Keratinocyte (primary cell): ENCODE measurements at regions not wholly inside any gene's neighbourhood (a gene's known extent, or its start where the extent isn't known, plus 50 kb on each side); places are given as distances from the start of the nearest gene placed in this dataset.

Experiments
- DNase-seq: peaks from one replicate; pipeline ENCODE4 v3.0.0-alpha.2; 2011; ENCODE audit warnings: low read depth, missing footprints, low spot score
- FAIRE-seq: peaks from 2 replicates; lab custom pipeline; 2011; peaks lifted over from hg19 to GRCh38; lab: Jason Lieb, UNC
- H2AFZ ChIP-seq: 2 replicates; pipeline ENCODE4 v1.6.0; 2012; ENCODE audit warnings: low read length, control low read depth, inconsistent platforms; ENCODE audit not compliant: control insufficient read depth
- H3K27ac ChIP-seq: 2 replicates; pipeline ENCODE4 v1.5.1; 2011; ENCODE audit warnings: low read length; ENCODE audit not compliant: control insufficient read depth, insufficient read depth
- H3K27me3 ChIP-seq: 3 replicates; pipeline ENCODE4 v1.6.0; 2011; ENCODE audit warnings: low read length; ENCODE audit not compliant: control insufficient read depth, insufficient read depth; ENCODE audit errors: extremely low read depth
- H3K36me3 ChIP-seq, 2 experiments: 2 replicates in 1 of 2; 3 replicates in 1 of 2; pipeline ENCODE4 v1.5.1; 2011; ENCODE audit warnings: low read length in 2 of 2, mild to moderate bottlenecking in 1 of 2; ENCODE audit not compliant: control insufficient read depth in 2 of 2, insufficient read depth in 2 of 2; ENCODE audit errors: extremely low read depth in 1 of 2
- H3K4me1 ChIP-seq: 3 replicates; pipeline ENCODE4 v1.5.1; 2011; ENCODE audit warnings: low read length; ENCODE audit not compliant: control insufficient read depth, insufficient read depth; ENCODE audit errors: extremely low read depth
- H3K4me2 ChIP-seq: 3 replicates; pipeline ENCODE4 v1.6.0; 2011; ENCODE audit warnings: low read depth, low read length; ENCODE audit not compliant: control insufficient read depth, insufficient read depth; ENCODE audit errors: extremely low read depth
- H3K4me3 ChIP-seq, 3 experiments: fragments of 200-600 bp in 1 of 3; sonication (generic) in 1 of 3; 2 replicates in 2 of 3; 3 replicates in 1 of 3; pipeline ENCODE4 v1.5.1; 2011 to 2016; ENCODE audit warnings: low read length in 3 of 3, mild to moderate bottlenecking in 3 of 3, control low read depth in 2 of 3, inconsistent platforms in 1 of 3, low read depth in 1 of 3, mixed read lengths in 1 of 3, mixed run types in 1 of 3, moderate library complexity in 1 of 3; ENCODE audit not compliant: control insufficient read depth in 2 of 3, insufficient read depth in 2 of 3; ENCODE audit errors: extremely low read depth in 1 of 3
- H3K79me2 ChIP-seq: 2 replicates; pipeline ENCODE4 v1.6.0; 2012; ENCODE audit warnings: low read length; ENCODE audit not compliant: control insufficient read depth, insufficient read depth
- H3K9ac ChIP-seq: 3 replicates; pipeline ENCODE4 v1.6.0; 2011; ENCODE audit warnings: low read length; ENCODE audit not compliant: control insufficient read depth, insufficient read depth; ENCODE audit errors: extremely low read depth
- H3K9me1 ChIP-seq: 3 replicates; pipeline ENCODE4 v1.6.0; 2011; ENCODE audit warnings: low read length; ENCODE audit not compliant: control insufficient read depth, insufficient read depth; ENCODE audit errors: extremely low read depth
- H3K9me3 ChIP-seq: 2 replicates; pipeline ENCODE4 v1.5.1; 2012; ENCODE audit warnings: low read depth, low read length; ENCODE audit not compliant: control insufficient read depth
- H4K20me1 ChIP-seq: 3 replicates; pipeline ENCODE4 v1.6.0; 2011; ENCODE audit warnings: low read length; ENCODE audit not compliant: control insufficient read depth, insufficient read depth; ENCODE audit errors: extremely low read depth
- EZH2 ChIP-seq: IDR thresholded peaks from one replicate; pipeline ENCODE4 v1.6.1; 2012; ENCODE audit warnings: inconsistent platforms, mild to moderate bottlenecking, low read length, moderate library complexity
- dilution Hi-C: fragments of 300-500 bp; cut with MboI; formaldehyde crosslinking; loops from one replicate; pipeline ENCODE4 v1.7.0; 2020; ENCODE audit warnings: low sequenced_read_pairs; ENCODE audit not compliant: extremely low pct_ligation_motif_present
- TF ChIP-seq, protein P1 (sequence below), 3 experiments: IDR thresholded peaks in 1 of 3; conservative IDR thresholded peaks in 1 of 3; optimal IDR thresholded peaks in 1 of 3; 2 replicates in 2 of 3; 3 replicates in 1 of 3; pipeline versions ENCODE3 to v1.5.1; 2011; ENCODE audit warnings: low read length in 3 of 3, mild to moderate bottlenecking in 3 of 3, moderate library complexity in 2 of 3, control low read depth in 1 of 3, inconsistent platforms in 1 of 3; ENCODE audit not compliant: insufficient read depth in 2 of 3; ENCODE audit errors: extremely low read depth in 1 of 3

DNA sequence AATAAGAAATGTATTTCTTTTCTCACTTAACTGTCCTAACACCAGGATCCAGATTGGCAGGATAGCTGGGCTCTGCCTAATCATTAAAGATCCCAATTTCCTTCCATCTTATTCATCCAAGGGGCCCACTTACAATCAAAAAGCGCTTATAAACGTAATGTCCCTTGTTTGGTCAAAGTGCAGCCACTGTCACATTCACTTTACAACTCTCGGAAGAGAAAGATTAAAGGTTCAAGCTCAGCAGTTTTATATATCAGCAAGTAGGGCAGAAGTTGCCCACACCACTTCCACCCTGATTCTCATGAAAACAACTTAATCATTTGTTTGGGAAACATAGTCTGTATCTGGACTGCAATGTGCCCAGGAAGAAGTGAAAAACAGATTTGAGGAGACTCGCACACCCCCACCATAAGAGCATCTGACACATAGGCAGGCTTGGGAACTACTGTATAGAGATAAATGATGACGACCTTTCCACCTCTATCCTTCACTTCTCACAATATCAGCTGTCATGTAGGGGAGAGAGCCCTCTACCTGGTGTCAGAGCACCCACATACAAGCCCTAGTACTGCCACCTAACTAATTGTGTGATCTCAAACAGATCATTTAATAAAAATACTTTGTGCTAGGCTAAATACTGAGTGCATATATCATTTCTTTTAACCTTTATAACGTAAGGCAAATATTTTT is 80.8 kb downstream of the CAPZA3 start:
- H2AFZ ChIP-seq: no peak overlapping the region
- dilution Hi-C loops: no loop called here
- H3K9me3 ChIP-seq: no peaks in the 10 kb centered on the region
- H4K20me1 ChIP-seq: no peaks in the 10 kb centered on the region
- no peak overlapping the region for H3K4me3 ChIP-seq
- FAIRE-seq: no peak
- TF ChIP-seq EZH2: no peak
- TF ChIP-seq, protein P1, sequence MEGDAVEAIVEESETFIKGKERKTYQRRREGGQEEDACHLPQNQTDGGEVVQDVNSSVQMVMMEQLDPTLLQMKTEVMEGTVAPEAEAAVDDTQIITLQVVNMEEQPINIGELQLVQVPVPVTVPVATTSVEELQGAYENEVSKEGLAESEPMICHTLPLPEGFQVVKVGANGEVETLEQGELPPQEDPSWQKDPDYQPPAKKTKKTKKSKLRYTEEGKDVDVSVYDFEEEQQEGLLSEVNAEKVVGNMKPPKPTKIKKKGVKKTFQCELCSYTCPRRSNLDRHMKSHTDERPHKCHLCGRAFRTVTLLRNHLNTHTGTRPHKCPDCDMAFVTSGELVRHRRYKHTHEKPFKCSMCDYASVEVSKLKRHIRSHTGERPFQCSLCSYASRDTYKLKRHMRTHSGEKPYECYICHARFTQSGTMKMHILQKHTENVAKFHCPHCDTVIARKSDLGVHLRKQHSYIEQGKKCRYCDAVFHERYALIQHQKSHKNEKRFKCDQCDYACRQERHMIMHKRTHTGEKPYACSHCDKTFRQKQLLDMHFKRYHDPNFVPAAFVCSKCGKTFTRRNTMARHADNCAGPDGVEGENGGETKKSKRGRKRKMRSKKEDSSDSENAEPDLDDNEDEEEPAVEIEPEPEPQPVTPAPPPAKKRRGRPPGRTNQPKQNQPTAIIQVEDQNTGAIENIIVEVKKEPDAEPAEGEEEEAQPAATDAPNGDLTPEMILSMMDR (optimal IDR thresholded peaks at IDR 0.05 in 1 of 3, IDR thresholded peaks at IDR 0.05 in 1 of 3, conservative IDR thresholded peaks at IDR 0.05 in 1 of 3; ENCODE audit: extremely low read depth in 1 of 3, insufficient read depth in 2 of 3, low read length in 3 of 3): no peak
- H3K4me1 ChIP-seq: no peaks in the 10 kb centered on the region
- H3K27me3 ChIP-seq: no peaks in the 10 kb centered on the region
- H3K4me2 ChIP-seq: no peak overlapping the region
- H3K9me1 ChIP-seq: no peaks in the 10 kb centered on the region
- no peaks in the 10 kb centered on the region for H3K36me3 ChIP-seq
- H3K27ac ChIP-seq: no peak overlapping the region
- no peak for DNase-seq
- no peaks in the 10 kb centered on the region for H3K79me2 ChIP-seq
- no peak overlapping the region for H3K9ac ChIP-seq

DNA sequence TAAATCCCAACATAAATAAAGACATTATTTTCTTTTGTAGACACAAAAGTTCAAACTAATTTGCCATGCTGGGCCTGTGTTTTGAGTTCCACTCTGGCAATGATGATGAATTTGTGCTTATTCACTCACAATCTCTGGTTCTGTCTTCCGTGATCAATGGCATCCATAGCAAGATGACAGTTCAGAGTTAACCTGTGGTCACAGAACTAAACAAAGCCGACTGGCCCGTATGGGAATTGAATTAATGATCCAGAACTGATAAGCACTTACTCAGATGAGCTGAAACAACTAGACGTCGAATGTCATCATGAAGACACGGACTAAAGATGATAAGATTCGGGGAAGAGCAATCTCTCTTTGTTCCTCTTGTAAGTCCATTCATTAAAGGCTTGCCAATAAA is 81.6 kb downstream of the CAPZA3 start:
- dilution Hi-C loops: no loop called here
- Histone ChIP-seq H3K9me1 (no peaks in the 10 kb centered on the region), H4K20me1 (no peaks in the 10 kb centered on the region), H2AFZ (no peak overlapping the region), H3K79me2 (no peaks in the 10 kb centered on the region), H3K4me1 (no peaks in the 10 kb centered on the region), H3K4me2 (no peak overlapping the region), H3K9me3 (no peaks in the 10 kb centered on the region), H3K4me3 (no peak overlapping the region), H3K36me3 (no peaks in the 10 kb centered on the region), H3K9ac (no peak overlapping the region), H3K27me3 (no peaks in the 10 kb centered on the region), H3K27ac (no peak overlapping the region)
- no peak for TF ChIP-seq EZH2
- TF ChIP-seq, protein P1 (optimal IDR thresholded peaks at IDR 0.05 in 1 of 3, IDR thresholded peaks at IDR 0.05 in 1 of 3, conservative IDR thresholded peaks at IDR 0.05 in 1 of 3; ENCODE audit: extremely low read depth in 1 of 3, insufficient read depth in 2 of 3, low read length in 3 of 3): no peak
- FAIRE-seq (no peak), DNase-seq (no peak)
